ENCODE measurements at regions not wholly inside any gene's neighbourhood (a gene's known extent, or its start where the extent isn't known, plus 50 kb on each side); places are given as distances from the start of the nearest gene placed in this dataset.

DNA sequence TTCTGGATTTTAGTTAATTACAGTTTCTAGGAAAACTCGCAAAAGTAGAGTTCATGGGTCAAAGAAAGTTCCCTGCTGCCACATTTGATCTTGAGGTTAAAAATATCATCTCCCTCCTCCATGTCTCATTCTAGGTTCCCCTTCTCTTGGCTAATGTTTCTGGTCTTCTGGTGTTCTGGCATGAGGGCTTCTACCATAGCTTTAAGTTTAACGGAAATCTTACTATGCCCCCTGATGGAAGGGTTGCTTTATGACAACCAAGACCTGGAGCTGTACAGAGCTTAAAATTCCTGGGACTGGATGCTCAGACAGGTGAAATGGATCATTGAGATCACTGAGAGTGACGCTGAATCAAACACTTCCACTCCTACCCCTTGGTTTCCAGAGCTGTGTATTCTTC, 1881.7 kb downstream of the MRPL39 start:
- DNase-seq (ENCODE audit: extremely low read depth, low read depth) = no peak

DNA sequence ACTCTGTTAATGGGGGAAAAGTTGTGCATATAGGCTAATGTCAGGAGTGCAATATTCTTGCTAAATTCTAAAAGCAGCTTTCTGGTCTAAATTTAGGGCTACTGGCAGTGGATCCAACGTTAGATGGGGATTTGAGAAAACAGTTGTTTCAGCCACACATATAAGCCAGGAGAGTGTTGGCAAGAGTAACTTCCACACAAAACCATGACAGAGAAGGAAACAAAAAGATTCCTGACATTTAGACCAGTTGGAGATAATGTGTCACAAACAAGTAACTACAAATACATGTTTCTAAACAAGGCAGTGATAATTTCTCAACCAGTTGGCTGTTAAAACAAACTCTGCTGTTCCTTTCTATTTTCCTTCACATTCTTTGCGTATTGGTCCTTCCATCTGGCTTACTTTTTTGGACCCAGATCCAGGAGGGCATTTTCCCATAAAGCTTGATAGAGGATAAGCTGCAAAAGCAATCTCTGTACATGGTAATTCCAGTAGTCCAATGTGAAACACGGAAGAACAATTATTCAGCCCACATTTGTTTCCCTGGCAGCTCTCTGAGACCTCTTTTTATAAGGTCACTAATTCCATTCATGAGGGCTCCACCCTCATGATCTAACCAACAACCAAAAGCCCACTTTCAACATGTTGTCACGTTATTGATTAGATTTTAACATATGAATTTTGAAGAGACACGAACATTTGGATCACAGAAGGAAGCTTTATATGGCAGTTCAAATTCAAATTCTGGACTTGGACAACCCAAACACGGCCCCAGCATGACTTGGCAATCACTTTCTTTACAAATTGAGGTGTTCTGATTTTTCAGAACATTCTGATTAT, 1888.6 kb downstream of the MRPL39 start:
- no peak for TF ChIP-seq CTCF (IDR thresholded peaks at IDR 0.05; ENCODE audit: low read depth, low read length)
- DNase-seq (ENCODE audit: extremely low read depth, low read depth) = no peak

More for the DNA sequence above, 1881.7 kb downstream of the MRPL39 start:
- no peak for TF ChIP-seq CTCF (IDR thresholded peaks at IDR 0.05; ENCODE audit: low read depth, low read length)

DNA sequence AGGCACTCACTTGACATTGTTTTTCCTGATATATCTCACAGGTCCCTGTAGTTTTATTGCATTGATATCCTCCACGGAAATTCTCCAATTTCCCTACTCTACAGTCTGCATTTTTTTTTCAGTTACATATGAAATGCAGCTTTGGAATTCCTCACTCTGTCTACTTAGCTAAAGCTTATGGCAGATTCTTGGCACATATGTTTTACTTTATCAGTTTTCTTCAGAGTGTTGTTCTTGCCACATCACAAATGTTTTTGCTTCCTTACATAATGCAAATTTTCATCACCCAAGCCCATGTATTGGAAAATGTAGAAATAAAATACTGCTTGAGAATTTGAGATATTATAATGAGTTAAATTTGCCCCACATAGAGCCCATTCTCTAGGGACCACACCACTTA, 1895.1 kb downstream of the MRPL39 start:
- DNase-seq (ENCODE audit: extremely low read depth, low read depth) = no peak
- TF ChIP-seq CTCF (IDR thresholded peaks at IDR 0.05; ENCODE audit: low read depth, low read length) = no peak

GRCh38 chr21:23706431-23706830, 1900.8 kb downstream of the MRPL39 start:
- DNase-seq (ENCODE audit: extremely low read depth, low read depth) = no peak
- TF ChIP-seq CTCF (IDR thresholded peaks at IDR 0.05; ENCODE audit: low read depth, low read length) = no peak

DNA sequence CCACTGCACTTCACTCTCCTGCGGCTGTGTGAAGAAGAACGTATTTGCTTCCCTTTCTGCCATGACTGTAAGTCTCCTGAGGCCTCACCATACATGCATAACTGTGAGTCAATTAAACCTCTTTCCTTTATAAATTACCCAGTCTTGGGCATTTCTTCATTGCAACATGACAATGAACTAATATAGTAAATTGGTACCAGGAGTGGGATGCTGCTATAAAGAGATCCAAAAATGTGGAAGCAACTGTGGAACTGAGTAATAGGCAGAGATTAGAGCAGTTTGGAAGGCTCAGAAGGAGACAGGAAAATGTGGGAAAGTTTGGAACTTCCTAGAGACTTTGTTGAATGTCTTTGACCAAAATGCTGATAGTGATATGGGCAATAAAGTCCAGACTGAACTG, 1907.9 kb downstream of the MRPL39 start:
- TF ChIP-seq CTCF (IDR thresholded peaks at IDR 0.05; ENCODE audit: low read depth, low read length) = no peak

DNA sequence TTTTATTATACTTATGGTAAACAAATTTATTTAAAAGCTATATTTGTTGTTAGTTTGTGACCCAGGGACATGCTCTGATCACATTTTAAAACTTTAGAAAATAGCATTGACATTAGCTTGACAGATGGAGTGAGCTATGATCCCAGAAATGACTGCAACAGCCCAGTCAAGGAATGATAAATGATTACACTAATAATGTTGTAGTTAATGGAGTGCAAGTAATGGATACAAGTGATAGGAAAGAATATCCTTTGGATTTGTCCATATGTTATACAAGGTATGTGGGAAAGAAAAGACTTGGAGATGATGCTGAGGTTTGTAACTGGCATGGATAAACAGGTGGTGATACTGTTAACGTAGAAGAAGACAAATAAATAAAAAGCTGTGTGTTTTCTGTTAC, 1908.7 kb downstream of the MRPL39 start:
- no peak for DNase-seq (ENCODE audit: extremely low read depth, low read depth)
- TF ChIP-seq CTCF (IDR thresholded peaks at IDR 0.05; ENCODE audit: low read depth, low read length) = no peak

More for the DNA sequence above, 1907.9 kb downstream of the MRPL39 start:
- no peak for DNase-seq (ENCODE audit: extremely low read depth, low read depth)

- DNase-seq (ENCODE audit: extremely low read depth, low read depth) = no peak
- no peak for TF ChIP-seq CTCF (IDR thresholded peaks at IDR 0.05; ENCODE audit: low read depth, low read length)
Measured at GRCh38 chr21:23695443-23695842, 1911.8 kb downstream of the MRPL39 start.

Measured in AG09319 (cell line).